ENCODE measurements at regions not wholly inside any gene's neighbourhood (a gene's known extent, or its start where the extent isn't known, plus 50 kb on each side); places are given as distances from the start of the nearest gene placed in this dataset.

DNA sequence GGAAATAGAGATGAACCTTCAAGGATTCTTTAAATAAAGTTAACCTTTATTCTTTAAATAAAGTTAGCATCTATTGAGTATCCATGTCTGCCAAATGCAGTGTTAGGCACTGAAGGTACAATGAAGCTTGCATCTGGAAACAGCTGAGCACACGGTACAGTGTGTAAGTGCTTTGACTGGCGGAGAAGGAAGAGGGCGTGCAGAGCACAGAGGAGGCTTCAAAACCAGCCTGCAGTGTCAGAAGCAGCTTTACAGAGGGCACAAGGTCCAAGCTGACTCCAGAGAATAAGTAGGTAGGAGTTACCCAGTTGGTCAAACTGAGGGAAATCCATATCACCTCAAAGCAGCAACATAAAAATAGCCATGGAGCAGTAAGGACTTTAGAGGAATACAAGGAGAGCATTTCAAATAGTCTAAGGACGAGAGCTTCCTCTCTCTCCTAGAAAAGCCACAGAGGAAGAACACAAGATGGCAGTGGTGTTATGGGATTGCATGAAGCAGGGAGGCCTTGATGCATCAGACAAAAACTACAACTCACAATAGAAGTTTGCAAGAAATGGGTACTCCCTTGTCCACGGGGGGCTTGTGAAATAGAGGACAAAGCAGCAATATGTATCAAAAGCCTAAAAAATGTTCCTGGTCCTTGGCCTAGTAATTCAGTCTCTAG, 60.3 kb upstream of the PPP2R3A start:
- TF ChIP-seq, protein P1, sequence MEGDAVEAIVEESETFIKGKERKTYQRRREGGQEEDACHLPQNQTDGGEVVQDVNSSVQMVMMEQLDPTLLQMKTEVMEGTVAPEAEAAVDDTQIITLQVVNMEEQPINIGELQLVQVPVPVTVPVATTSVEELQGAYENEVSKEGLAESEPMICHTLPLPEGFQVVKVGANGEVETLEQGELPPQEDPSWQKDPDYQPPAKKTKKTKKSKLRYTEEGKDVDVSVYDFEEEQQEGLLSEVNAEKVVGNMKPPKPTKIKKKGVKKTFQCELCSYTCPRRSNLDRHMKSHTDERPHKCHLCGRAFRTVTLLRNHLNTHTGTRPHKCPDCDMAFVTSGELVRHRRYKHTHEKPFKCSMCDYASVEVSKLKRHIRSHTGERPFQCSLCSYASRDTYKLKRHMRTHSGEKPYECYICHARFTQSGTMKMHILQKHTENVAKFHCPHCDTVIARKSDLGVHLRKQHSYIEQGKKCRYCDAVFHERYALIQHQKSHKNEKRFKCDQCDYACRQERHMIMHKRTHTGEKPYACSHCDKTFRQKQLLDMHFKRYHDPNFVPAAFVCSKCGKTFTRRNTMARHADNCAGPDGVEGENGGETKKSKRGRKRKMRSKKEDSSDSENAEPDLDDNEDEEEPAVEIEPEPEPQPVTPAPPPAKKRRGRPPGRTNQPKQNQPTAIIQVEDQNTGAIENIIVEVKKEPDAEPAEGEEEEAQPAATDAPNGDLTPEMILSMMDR (IDR thresholded peaks at IDR 0.05 in 8 of 11, conservative IDR thresholded peaks at IDR 0.05 in 3 of 11): no peak
- TF ChIP-seq POLR2A (IDR thresholded peaks at IDR 0.05) (no peak), POLR2AphosphoS5 (IDR thresholded peaks at IDR 0.05) (no peak)

All from spleen (tissue), 7 donors.